Kidney (tissue), 13 donors: ENCODE measurements at regions not wholly inside any gene's neighbourhood (a gene's known extent, or its start where the extent isn't known, plus 50 kb on each side); places are given as distances from the start of the nearest gene placed in this dataset.

Experiments
- DNase-seq, 5 donors: peaks; one replicate each; pipeline ENCODE4 v3.0.0-alpha.2; 2013 to 2020
- FAIRE-seq: peaks from 2 replicates; lab custom pipeline; 2012; peaks lifted over from hg19 to GRCh38; lab: Jason Lieb, UNC
- H3K27ac ChIP-seq, 2 donors: one replicate each; pipeline ENCODE4 v1.7.0; 2013; ENCODE audit warnings: low read depth in 2 of 2, low read length in 2 of 2, inconsistent platforms in 1 of 2
- H3K27me3 ChIP-seq: one replicate; pipeline ENCODE4 v1.7.1; 2013; ENCODE audit warnings: low read length, inconsistent platforms; ENCODE audit not compliant: control insufficient read depth, insufficient read depth
- H3K36me3 ChIP-seq, 3 donors: one replicate each; pipeline versions ENCODE4 v1.7.0 to v1.7.1; 2013; ENCODE audit warnings: low read length in 3 of 3, control low read depth in 1 of 3, inconsistent platforms in 1 of 3; ENCODE audit not compliant: insufficient read depth in 3 of 3, control insufficient read depth in 2 of 3
- H3K4me1 ChIP-seq, 3 donors: one replicate each; pipeline versions ENCODE4 v1.7.0 to v1.7.1; 2013; ENCODE audit warnings: low read length in 3 of 3, inconsistent platforms in 1 of 3, low read depth in 1 of 3; ENCODE audit not compliant: control insufficient read depth in 2 of 3, insufficient read depth in 2 of 3
- H3K4me3 ChIP-seq, 3 donors: one replicate each; pipeline versions ENCODE4 v1.7.0 to v1.8.1; 2013; ENCODE audit warnings: low read length in 3 of 3, control low read depth in 1 of 3, inconsistent platforms in 1 of 3
- H3K9ac ChIP-seq, 3 donors: one replicate each; pipeline versions ENCODE4 v1.7.0 to v1.7.1; 2013; ENCODE audit warnings: low read length in 3 of 3, control low read depth in 1 of 3, inconsistent platforms in 1 of 3
- H3K9me3 ChIP-seq, 3 donors: one replicate each; pipeline versions ENCODE4 v1.7.0 to v1.7.1; 2013; ENCODE audit warnings: low read length in 3 of 3, control low read depth in 1 of 3, inconsistent platforms in 1 of 3; ENCODE audit not compliant: control insufficient read depth in 2 of 3, insufficient read depth in 1 of 3
- CTCF ChIP-seq: IDR thresholded peaks from 3 replicates; pipeline ENCODE4 v1.5.1; 2012; ENCODE audit warnings: mild to moderate bottlenecking, moderate library complexity, borderline replicate concordance; ENCODE audit not compliant: insufficient read depth; ENCODE audit errors: extremely low read depth
- intact Hi-C: fragments of 100-400 bp; cut with DNase I; formaldehyde crosslinking; loops from one replicate; pipeline ENCODE4 v1.11.1; 2022
- donor health status: control.
- donor health status: control.
- donor health status: control.
- donor health status: control.
- donor health status: control.
- donor health status: DM: yes; HTN: yes; CAD: no.
- donor health status: Normal renal cell carcinoma (clear cell type).

- Histone ChIP-seq H3K36me3 (no peaks in the 10 kb centered on the region), H3K9ac (no peak overlapping the region), H3K4me1 (no peaks in the 10 kb centered on the region), H3K9me3 (no peaks in the 10 kb centered on the region), H3K4me3 (no peak overlapping the region), H3K27ac (no peak overlapping the region), H3K27me3 (no peaks in the 10 kb centered on the region)
- intact Hi-C loops: loop anchor here (10.0 kb wide), 1 partner anchor 226 kb away; no protein-coding TSS in a partner anchor
- TF ChIP-seq CTCF: no peak
- FAIRE-seq (no peak), DNase-seq (no peak)
Measured at GRCh38 chr11:11020747-11021149, 162.9 kb upstream of the ZBED5 start.

- no peak overlapping the region for H3K9ac ChIP-seq
- H3K4me3 ChIP-seq: no peak overlapping the region
- intact Hi-C loops: loop anchor here (10.0 kb wide), 1 partner anchor 225 kb away; no protein-coding TSS in a partner anchor
- H3K27me3 ChIP-seq: no peaks in the 10 kb centered on the region
- H3K36me3 ChIP-seq: no peaks in the 10 kb centered on the region
- TF ChIP-seq CTCF: no peak
- no peak for DNase-seq
- no peak for FAIRE-seq
- H3K27ac ChIP-seq: no peak overlapping the region
- no peaks in the 10 kb centered on the region for H3K4me1 ChIP-seq
- H3K9me3 ChIP-seq: no peaks in the 10 kb centered on the region
Measured at GRCh38 chr11:11020219-11020726, 162.4 kb upstream of the ZBED5 start.

GRCh38 chr11:11016943-11017342 lies 159.1 kb upstream of the ZBED5 start:
- Histone ChIP-seq H3K27me3 (no peaks in the 10 kb centered on the region), H3K4me1 (no peaks in the 10 kb centered on the region), H3K27ac (no peak overlapping the region), H3K4me3 (no peak overlapping the region), H3K9me3 (no peaks in the 10 kb centered on the region), H3K9ac (no peak overlapping the region), H3K36me3 (no peaks in the 10 kb centered on the region)
- no peak for TF ChIP-seq CTCF
- intact Hi-C loops: no loop called here
- DNase-seq (no peak), FAIRE-seq (no peak)

- Histone ChIP-seq H3K27ac (no peak overlapping the region), H3K4me1 (no peaks in the 10 kb centered on the region), H3K36me3 (no peaks in the 10 kb centered on the region), H3K27me3 (no peaks in the 10 kb centered on the region), H3K4me3 (no peak overlapping the region), H3K9ac (no peak overlapping the region), H3K9me3 (no peaks in the 10 kb centered on the region)
- no peak for TF ChIP-seq CTCF
- no peak for DNase-seq
- intact Hi-C loops: no loop called here
- no peak for FAIRE-seq
Measured at GRCh38 chr11:11016068-11016467, 158.2 kb upstream of the ZBED5 start.
